Right forelimb (tissue), 1 donor: ENCODE measurements at regions not wholly inside any gene's neighbourhood (a gene's known extent, or its start where the extent isn't known, plus 50 kb on each side); places are given as distances from the start of the nearest gene placed in this dataset.
"Not testable (repeated sequence)": the region's sequence is repeated elsewhere in the genome, so short reads cannot be mapped to it uniquely, and the experiment has no call there.

ENCODE experiments used
- DNase-seq: peaks from one replicate; pipeline ENCODE4 v3.0.0-alpha.2; 2018

- no peak for DNase-seq
Measured at GRCh38 chr3:64792445-64792844, 104.6 kb upstream of the ADAMTS9 start.

- no peak for DNase-seq
Measured at GRCh38 chr3:64789111-64789510, 101.3 kb upstream of the ADAMTS9 start.

- DNase-seq: no peak
Measured at GRCh38 chr3:64783200-64783599, 95.4 kb upstream of the ADAMTS9 start.

- DNase-seq: not testable (repeated sequence)
Measured at GRCh38 chr3:64780923-64781322, 93.1 kb upstream of the ADAMTS9 start.

GRCh38 chr3:64773137-64773536 lies 85.3 kb upstream of the ADAMTS9 start:
- DNase-seq: no peak

GRCh38 chr3:64766440-64766839 lies 78.6 kb upstream of the ADAMTS9 start:
- no peak for DNase-seq

- DNase-seq: no peak
Measured at GRCh38 chr3:64765947-64766346, 78.1 kb upstream of the ADAMTS9 start.

DNA sequence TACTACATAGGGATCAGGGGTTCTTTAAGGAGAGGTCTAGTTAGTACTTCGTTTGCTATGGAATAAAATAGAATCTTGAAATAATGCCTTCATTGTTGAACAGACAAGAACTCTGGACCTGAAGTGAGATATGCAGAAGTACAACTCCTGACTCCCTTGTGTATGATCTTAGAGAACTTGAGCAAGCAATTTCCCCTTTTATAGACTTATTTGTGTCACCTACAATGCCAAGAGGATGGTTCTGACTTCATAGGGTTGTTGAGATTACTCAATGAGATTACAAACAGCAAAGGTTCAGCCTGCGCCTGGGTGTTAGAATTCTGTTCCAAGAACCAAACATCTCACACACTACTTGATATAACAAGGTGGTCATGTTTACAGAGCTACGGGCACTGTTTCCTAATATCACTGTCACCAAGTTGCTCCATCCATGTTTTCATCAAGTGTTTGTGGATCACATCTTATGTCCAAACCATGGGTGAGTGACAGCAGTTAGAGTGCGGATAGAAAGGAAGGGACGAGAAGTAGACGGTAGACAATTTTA lies 76.7 kb upstream of the ADAMTS9 start:
- DNase-seq: no peak

DNA sequence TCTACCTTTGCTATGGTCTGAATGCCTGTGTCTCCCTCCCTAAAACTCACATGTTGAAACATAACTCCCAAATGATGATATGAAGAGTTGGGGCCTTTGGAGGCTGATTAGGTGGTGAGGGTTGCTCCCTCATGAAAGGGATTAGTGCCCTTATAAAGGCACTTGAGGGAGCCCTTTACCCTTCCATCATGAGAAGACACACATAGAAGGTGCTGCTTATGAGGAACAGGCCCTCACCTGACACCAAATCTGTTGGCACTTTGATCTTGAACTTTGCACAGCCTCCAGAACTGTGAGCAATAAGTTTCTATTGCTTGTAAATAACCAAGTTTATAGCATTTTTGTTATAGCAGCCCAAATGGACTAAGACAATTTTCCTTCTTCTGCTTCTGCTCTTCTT lies 76.2 kb upstream of the ADAMTS9 start:
- DNase-seq: no peak

GRCh38 chr3:64761729-64762128 lies 73.9 kb upstream of the ADAMTS9 start:
- DNase-seq: no peak

- no peak for DNase-seq
Measured at GRCh38 chr3:64760258-64760657, 72.5 kb upstream of the ADAMTS9 start.

DNA sequence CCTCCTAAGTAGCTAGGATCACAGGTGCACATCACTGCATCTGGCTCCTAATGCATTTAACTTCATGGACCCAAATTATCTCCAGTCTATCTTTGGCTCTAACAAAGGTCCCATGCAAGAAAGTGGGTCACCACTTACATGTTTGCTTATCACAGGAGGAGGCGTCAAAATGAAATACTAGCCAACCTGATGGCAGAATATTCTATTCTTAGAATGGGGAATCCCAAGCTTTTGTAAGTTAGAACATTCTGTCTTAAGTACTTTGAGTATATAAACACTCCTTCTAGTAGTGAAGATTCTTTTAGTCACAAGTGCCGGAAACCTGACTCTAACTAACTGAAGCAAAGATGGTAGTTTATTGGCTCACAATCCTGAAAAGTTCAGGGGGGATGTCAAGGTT lies 72.0 kb upstream of the ADAMTS9 start:
- DNase-seq: no peak

DNA sequence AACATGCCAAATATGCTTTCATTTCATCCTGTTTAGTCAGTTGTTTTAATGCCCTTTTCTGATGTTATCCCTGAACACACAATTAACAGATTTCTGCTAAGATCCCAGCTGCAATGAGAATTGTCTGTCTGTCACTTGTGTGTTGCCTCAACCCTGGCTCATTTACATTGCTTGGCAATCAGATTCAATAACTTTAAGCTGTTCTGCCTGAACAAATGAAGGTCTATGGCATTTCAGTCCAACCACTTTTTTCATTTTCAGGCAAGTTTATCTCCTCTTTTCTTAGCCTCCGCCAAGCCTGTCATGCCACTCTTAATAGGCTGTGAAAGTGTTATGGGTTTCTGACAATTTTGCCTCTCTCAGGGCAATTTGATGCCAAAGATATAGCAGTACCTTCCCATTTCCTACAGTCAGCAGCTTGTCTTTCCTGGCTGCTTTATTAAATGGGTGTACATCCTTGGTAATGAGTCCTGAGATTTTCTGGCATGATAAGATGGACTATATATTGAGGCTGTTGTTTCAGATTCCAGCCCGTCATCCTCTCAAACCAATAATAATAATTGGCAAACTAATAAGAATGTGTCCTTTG lies 68.7 kb upstream of the ADAMTS9 start:
- DNase-seq: no peak

- no peak for DNase-seq
Measured at GRCh38 chr3:64748244-64748904, 60.6 kb upstream of the ADAMTS9 start.

DNA sequence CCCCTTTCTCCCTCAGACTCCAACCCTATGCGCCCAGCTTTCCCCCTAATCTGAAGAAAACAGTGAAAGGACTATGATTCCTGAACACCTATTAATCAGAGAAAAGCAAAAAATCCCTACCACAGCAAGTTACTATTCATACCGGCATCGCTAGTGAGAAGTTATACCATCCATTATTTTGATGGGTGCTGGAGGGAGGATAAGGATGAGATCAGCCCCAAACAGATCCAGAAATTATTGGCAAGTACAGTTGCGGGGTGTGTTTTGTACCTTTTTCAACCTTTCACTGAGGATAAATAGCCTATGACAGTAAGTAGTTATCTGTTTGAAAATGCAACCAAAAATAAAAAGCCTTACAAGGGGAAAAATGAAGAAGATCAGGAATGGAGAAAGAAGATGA lies 59.9 kb upstream of the ADAMTS9 start:
- DNase-seq: no peak

GRCh38 chr3:64743887-64744243 lies 56.1 kb upstream of the ADAMTS9 start:
- DNase-seq: no peak

DNA sequence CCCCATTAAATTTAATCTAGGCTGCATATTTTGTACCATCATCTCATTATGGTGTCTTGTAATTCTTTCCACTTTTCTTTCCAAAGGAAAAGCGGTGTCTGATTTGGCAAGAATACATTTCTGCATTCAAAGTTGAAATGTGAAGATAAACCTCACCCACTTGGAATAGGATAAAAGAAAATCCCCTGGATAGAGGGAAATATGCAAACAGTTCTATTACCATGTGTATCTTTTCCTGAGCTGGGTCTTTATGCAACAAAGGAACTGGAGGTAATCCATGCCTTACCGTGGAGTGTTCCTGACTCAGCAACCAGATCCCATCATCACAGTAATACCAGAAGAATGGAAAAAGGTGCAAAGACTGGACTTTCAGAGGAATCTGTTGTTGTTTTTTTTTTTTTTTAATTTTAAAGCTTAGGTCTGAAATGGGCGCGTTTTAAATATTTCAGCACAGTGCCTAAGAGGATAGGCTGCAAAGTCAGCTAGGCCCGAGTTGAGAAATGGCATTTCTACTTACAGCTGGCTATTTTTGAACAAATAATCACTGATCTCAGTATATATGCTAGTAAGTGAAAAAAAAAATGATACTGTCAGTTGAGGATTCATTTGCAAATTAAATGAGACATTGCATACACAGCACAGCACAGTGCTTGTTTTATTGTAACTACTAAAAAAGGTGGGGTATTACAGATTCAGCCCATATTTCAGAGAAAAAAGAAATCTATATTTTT lies 55.5 kb upstream of the ADAMTS9 start:
- no peak for DNase-seq

DNA sequence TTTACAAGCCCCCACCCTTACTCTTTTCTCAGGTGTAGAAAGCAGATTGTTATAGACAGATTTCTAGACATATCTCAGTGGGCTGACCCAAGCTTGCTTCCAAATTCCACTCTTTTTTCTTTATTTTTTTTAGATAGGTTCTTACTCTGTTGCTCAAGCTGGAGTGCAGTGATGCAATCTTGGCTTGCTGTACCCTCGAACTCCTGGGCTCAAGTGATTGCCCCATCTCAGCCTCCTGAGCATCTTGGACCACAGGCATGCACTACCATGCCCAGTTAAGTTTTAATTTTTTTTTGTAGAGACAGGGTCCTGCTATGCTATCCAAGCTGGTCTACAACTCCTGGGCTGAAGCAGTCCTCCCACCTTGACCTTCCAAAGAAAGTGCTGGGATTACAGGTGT lies 53.5 kb upstream of the ADAMTS9 start:
- DNase-seq: no peak

- DNase-seq: no peak
Measured at GRCh38 chr3:64739971-64740631, 52.3 kb upstream of the ADAMTS9 start.
